NCI-H524 (cell line): ENCODE measurements at regions not wholly inside any gene's neighbourhood (a gene's known extent, or its start where the extent isn't known, plus 50 kb on each side); places are given as distances from the start of the nearest gene placed in this dataset.

Experiments used
- DNase-seq, 2 experiments: peaks; one replicate each; lab custom pipeline; 2025; lab: John Stamatoyannopoulos, UW

DNA sequence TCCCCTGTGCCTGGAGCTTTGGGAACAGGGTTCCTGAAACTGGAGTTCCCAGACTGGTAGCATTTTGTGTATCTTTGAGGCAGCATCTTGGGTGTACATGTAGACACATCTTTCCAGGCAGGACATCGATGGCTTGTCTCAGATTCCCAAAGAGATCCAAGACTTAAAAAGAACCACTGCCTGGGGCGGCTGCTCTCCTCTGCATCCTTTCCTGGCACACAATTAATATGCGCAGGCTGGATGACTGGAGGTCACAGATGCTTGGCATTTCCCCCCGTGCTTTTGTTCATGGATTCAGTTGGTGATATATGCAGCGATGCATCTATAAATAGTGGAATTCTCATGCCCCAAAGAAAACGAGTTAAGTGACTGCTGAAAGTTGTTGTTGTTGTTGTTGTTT lies 80.5 kb downstream of the CLDN34 start:
- DNase-seq = no peak

DNA sequence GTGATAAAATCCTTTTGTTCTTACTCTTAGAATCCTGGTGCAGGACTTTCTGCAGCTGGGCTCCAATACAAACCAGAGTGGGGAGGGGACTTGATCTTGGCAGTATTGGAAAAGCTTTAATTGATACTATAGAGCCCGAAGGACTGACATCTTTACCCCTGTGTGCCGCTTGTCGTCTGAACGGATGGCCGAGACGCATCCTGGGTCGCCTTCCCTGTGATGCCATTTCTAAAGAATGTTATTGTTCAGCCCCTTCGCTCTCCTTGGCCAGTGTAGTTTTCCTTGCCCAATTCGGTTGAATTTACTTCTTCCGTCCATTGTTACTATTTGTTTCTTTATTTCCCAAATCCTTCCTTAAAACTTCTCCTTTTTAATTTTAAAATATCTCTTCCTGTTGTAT lies 80.9 kb downstream of the CLDN34 start:
- no peak for DNase-seq

DNA sequence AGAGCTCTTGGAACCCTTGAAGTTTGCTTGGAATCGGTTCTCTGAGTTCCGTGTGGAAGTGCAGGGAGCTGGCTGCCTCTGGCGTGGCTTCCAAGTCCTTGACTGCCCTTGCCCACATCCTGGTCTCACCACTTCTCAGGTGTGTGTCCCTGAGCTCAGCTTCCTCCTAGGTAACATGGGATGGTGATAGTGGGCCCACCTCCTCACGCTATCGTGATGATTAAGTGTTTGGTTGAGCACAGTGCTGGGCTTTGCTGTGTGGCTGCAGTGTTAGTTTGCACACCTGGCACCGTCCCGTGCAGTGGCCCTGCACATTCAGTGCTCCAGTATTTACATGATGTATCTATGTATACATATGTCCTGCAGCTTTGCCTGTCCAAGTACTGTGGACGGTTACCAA lies 81.5 kb downstream of the CLDN34 start:
- DNase-seq = no peak

DNA sequence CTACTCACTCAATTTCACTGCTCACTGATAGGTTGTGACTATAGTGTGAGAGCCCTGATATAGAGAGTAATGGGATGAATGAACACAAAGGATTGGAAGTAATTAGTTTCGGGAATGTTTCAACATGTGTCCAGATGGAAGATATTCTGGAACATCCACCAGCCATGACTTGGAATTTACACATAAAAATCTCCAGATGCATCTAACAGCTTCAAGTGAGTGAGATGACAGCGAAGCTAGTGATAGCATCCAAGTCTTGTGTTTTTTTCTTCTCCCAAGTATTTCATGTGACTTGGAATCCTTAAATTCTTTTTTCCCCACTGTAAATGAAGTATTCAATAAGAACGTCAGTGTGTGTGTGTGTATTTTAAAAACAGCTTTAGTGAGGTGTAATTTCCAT lies 82.1 kb downstream of the CLDN34 start:
- DNase-seq = no peak

DNA sequence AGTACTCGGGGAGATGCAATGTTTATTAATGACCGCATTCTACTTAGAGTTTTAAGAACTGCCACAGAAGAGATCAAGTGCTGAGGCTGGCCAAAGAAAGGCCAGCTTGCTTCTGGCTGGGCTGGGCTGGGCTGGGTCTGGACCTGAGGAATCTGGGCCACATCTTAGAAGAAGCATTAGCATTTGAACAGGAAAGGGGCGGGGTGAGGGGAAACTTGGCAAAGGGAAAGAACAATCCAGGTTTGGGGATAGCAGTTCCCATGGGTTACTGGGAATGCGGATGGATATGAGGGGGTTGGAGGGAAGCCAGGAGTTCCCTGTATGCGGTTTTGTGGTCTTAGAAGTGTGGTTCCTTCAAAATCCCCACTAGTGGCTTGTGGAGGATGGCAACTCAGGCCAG lies 83.3 kb downstream of the CLDN34 start:
- DNase-seq = no peak

DNA sequence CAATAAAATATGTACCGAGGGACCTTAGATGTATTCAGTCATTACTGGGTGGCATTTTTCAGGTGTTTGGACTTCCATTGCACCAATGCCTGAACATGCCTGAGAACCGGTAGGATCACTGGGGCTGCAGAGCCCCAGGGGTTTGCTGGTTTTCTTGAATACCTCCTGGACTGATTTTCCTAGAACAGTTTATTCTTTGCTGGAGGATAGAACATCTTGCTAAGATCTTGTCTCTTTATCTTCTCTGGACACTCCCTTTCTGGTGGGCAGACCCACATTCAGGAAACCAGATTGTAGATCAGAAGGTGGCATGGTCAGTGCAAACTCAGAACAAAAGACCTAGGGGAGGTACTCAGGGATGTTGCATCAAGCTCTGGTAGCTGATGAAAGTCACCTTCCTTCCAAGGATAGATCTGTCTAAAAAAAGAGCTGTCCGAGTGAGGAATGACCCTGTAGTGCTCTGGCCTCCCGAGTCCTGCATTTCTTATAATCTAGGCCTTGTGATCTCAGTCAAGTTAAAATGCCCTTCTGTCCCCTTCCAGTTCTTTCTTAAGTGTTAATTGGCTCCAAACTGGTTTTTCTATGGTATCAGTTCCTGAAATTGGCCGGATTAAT lies 84.8 kb downstream of the CLDN34 start:
- no peak for DNase-seq

DNA sequence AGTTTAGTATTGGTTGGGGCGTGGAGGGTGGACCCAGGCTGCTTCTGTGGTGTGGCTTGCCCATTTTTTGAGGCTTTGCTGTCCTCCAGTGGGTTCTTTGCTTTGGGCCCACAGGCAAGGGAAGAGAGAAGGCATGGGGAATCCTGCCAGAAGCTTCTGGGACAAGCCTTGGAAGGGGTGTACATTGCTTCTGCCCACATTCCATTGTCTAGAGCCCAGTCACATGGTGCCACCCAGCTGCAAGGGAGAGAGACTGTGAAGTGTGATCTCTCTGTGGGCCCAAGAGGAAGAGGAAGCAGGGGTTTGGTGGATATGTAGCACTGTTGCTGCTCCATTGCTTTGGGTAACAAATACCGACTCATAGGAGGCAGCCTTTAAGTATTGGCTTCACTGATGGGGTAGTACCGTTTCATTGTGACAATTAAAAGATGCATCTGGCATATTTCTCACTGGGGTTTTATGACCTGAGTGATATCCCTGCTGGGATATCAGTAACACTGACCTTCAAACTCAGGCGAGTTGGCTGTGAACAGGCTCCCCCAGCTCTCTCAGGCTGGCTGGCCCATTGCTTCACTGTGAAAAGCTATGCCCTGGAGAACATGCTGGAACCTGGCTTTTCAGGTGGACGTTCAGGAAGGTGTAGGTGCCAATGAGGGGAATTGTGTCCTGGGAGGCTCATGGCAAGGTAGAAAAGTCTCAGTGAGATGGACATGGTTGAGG lies 85.9 kb downstream of the CLDN34 start:
- no peak for DNase-seq

DNA sequence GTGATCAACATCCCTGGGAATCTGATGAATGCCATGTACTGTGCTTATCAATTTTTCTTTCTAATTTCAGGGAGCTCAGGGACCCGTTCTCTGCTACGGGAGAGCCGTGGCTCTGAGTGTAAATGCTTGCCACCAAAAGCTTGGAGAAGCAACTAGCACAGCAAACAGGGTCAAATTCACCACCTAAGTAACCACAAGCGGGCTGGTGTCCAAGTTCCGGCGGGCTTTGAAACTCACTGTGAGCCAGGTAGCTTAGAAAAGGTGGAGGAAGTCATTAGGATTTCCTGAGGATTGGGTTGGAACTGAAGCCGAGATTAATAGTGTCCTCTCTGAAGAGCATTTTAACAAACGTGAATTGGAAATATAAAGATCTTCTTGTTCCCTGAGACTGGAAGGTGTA lies 87.2 kb downstream of the CLDN34 start:
- DNase-seq = no peak

DNA sequence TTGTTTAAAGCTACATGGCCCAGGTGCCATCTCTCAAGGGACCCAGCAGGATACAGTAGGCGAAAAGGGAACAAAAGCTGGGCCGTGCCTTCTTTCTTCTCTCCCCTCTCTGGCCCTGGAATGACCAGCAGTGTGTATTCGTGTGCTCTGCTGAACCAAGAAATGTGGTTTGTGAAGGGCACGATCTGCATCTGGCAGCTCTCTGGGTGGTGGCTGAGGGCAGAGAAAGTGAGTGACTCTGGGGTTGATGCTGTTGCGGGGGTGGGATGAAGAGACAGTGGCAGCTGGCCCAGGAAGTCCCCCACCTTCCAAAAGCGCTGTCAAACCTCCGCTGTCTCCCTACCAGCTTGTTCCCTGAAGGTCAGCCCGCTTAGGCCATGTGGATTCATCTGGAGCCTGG lies 88.3 kb downstream of the CLDN34 start:
- DNase-seq = no peak

DNA sequence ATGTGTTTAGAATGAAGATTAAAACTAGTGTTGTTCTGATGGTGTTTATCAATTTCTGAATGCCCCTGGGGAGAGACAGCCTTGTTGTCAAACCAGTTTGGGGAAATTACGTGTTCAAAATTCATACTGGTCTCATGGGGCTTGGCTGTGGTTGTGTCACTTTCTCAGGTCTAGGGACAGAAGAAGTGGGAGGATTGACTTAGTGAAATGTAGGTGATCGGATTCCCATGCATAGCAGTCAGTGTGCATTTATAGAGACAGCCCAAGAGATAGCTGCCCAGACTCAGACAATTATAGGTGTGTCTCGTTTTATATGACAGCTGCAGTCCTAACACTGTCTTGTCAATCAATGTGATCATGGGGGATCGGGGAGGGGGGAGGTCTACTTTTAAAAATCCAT lies 94.4 kb upstream of the CLCN4 start:
- DNase-seq = no peak

DNA sequence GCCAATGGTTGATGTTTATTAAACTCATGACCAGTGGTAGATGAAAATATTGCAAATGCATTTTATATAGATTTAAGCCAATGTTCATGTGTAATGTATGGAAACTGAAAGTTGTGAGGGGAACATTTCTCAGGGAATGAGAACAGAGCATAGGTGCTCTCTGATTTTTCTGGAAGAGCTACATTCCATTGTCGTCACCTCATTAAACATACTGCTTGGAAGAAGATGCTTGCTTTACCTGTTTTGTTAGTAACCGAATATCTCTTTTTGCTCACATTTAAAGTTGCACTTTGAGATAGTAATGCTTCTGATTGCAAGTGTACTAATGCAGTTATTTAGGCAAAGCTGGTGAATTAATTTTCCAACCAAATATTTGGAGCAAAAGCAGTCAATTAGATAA lies 93.8 kb upstream of the CLCN4 start:
- no peak for DNase-seq

DNA sequence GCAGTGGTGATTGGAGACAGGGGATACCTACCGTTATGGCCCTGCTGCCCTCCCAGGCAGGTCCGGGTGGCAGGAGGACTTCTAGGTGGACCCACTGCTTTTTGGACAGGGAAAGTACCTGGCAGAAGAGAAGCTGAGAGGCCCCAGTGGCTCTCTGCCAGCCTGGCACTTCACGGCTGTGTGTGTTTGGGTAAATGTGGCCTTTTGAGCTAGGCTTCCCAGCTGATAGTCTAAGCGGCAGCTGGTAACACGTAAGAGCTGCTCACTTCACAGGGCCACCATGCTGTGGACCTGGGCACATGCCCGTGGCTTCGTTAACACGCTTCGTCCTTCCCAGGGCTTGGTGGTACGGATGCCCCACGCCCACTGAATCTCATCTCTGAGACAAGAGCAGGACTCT lies 92.0 kb upstream of the CLCN4 start:
- no peak for DNase-seq

DNA sequence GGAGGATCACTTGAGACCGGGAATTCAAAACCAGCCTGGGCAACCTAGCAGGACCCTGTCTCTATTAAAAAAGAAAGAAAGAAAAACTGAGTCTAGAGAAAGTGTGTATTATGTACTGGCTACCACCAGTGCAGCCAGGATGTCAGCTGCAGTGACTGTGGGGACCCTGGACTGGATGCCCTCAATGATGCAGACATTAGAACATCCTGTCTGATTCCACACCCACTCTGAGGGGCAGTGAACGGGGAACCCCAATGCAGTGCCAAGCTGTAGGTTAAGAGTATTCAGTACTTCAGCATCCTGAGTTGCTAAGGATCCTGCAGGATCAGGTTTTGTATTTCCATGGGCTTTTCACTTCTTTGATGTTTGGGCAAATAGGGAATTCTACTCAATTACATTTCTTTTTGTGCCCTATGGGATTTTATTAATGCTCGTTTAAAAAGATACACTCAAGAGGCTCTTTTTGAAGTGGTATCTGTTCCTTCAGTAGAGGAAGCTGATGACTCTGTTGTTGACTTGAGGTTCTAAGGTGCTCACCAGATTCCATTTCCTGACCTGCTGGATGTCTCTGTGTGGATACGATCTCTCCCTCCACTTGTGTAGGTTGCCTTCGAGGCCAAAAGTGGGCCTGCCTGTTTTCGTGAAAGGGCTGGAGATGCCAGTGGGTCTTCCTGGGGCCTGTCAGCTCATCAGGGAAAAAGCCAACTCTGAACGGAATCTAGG lies 85.9 kb upstream of the CLCN4 start:
- DNase-seq = no peak

DNA sequence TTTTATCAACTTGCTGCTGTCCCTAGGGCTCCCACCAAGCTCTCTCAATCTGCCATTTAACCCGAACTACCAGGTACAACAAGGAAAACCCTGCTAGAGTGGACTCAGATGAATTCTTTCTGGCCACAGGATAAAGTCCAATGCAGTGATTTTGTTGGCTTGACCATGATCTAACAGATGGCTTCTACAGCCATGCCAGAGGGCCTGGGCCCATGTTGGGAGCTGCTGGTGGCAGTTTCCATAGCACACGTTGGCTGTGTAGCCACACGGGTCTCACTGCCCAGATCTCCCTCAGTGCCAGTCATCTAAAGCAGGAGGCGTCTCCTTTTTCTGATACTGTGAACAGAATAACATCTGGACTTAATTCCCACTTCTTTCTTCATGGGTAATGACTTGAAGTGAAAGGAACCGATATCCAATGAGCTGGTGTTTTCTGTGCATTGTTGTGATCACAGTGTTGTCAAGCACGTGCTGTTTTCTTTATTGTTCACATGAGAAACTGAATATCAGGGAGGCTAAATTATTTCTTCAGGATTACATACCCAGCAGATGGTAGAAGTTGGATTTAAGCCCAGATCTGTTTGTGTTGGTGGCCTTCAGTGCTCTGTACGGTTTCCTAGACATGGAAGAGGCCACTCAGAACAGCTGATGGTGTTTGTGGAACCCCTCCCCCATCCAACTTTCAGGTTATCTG lies 85.2 kb upstream of the CLCN4 start:
- DNase-seq = peak; percentile 46 to 77

DNA sequence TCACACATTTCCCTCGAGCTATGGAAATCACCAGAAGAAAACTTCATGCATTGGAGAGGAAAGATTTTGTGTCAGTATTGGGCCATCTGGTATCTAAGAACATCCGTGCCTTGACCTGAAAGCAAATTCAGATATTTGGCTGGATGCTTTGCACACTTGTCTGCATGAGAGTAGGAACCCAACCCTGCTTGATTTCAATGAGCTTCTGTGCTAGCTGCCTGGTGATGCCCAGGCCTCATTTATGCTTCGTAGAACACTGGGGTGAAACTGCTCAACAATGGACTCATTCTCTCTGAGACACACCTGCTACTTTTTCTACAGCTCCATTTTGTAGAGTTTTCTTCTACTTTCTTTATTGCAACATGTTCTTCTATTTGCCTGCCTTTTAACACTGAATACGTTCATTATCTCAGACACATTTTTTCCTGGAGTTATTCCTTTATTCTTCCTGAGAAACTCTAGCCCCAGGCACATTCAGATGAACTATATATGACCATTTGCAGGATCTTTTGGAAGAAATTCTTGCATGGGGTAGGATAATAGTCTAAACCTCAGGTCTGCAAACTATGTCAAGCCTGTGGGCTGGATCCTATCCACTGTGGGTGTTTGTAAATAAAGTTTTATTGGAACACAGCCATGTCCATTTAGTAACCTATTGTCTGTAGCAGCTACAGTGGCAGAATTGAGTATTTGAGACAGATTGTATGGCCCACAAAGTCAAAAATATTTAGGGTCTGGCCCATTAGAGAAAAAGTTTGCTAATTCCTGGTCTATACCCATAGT lies 83.8 kb upstream of the CLCN4 start:
- DNase-seq = no peak

DNA sequence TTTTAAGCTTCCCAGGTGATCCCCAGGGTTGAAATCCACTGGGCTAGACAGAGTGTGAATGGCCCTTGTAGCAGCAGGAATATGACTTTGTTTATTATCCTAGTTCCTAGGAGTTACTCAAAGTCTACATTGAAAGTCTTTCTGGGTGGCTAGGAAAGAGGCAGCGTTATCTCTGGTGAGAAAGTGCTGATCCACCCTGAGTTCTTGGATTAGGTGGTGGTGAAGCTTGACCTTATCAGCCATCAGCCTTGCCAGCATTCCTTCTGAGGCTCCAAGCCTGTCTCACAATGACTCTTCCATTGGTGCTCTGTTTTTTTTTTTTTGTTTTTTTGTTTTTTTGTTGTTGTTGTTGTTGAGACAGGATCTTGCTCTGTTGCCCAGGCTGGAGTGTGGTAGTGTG lies 83.1 kb upstream of the CLCN4 start:
- no peak for DNase-seq

DNA sequence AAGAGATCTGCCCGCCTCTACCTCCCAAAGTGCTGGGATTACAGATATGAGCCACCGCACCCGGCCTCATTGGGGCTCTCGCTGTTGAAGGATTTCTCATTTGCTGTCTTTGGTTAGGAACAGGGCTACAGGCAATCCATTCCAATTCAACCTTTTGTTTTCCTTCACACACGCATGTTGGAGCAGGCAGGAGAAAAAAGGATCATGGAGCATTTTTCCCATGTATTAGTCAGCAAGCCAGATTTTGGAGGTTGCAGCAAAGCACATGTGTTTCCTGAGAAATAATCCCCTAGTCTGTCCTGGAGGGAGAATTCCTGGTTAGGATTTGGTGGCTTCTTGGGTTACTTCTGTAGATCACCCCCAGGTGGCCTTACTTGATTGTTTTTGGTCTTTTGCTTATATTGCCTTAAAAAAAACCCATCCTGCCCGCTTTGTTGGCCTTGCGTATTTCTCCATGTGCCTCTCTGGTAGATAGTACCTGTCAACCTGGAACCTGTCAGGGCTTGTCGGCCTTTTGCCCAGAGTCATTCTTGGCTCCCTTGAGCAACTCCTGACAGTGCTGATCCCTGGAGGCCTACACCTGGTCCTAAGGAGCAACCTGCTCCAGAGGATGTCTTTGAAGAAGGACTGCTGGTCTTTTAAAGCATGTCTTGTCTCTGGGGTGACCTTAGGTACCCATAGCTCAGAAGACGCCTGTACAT lies 82.4 kb upstream of the CLCN4 start:
- DNase-seq = no peak

DNA sequence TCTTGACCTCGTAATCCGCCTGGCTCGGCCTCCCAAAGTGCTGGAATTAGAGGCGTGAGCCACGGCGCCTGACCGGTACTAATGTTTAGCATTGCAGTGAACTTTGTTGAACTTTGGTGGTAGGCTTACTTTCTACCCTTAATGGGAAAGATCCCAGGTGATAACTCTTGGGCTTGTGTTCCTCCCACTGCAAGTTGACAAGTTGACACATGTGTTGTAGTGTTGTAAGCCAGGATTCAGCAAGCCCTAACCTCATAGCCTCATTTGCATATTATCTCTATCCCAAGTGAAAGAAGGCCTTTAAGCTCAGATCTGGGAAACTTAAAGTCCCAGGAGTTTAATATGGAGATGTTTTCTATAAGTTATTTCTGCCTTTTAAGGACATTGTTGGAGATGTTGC lies 80.0 kb upstream of the CLCN4 start:
- DNase-seq = no peak

DNA sequence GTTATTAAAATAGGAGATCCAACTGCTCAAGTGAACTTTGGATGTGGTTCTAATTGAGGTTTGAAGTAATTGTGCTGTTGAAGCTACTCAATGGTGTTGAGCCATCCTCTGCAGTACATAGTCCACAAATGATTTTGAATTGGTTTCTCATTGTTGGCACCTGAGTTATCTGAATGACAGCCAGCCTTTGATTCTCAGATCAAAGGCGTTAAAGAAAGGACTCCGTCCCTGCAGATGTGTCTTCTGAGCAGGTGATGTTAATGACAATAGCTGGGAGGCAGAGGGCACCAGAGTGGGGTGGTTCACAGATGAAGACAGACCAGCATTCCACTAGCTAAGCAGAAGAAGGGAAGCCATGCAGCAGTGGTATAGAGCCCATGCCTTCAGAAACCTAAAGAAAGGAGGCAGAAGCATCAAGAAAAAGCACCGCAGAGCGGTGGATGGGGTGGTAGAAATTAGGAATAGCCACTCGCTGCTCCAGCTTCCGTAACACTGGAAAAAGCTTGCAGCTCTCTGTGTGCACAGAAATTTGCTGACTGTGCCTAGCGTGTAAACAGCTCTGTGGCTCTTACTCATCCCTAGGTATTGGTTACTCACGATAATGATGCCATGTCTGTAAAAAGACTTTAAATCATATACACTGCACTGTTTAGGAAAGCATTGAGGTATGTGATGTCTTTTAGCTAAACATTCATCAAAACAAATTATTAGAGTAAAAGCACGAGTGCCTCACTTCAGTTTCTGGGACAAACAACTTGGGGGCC lies 79.2 kb upstream of the CLCN4 start:
- no peak for DNase-seq

DNA sequence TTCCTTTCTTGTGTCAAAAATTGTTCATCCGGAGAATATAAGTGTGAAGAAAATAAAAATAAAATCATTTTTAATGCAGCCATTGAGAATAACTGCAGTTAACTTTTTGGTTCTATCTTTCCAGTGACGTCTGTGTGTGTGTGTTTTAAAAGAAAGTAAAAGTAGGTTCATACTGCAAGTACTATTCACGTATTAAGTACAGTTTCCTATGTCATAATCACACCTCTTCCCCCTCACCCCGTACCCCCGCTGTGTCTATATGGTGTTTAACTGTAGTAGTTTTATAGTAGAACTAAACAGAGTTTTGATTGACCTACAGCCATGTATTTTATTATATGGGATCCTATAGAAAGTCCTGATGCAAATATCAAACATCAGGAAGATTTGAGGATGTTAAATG lies 78.5 kb upstream of the CLCN4 start:
- no peak for DNase-seq

DNA sequence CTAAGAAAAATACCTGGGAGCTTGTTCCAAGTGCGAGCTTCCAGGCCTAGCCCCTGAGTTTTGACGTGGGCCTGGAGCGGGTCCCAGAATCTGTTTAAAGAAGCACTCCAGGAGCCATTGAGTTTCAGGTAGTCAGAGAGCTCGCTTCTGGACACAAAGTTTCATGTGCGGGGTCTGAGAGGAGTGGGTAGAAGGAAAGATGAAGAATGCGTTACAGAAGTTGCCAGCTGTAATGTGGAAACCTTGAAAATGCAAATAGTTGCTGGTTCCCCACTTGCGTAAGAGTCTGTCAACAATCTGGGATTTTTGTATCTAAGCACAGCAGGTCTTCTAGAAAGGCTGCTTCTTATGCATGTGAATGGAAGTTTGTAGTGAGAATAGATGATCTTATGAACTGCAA lies 77.5 kb upstream of the CLCN4 start:
- DNase-seq = no peak
